HepG2 (cell line): ENCODE measurements at regions not wholly inside any gene's neighbourhood (a gene's known extent, or its start where the extent isn't known, plus 50 kb on each side); places are given as distances from the start of the nearest gene placed in this dataset.

ENCODE experiments used
- ATAC-seq: fragments of 200-7000 bp; cut with Tn5 transposase; 3 replicates; pipeline ENCODE4 v1.9.1; 2020; ENCODE audit warnings: mild to moderate bottlenecking, moderate library complexity
- BruUV-seq: library from RNA; stranded (reverse); fragments of 400-500 nt; replicated peaks from 2 replicates; lab custom pipeline; 2021; lab: Mats Ljungman, UMichigan
- CTCF ChIA-PET: fragments of 300-600 bp; formaldehyde crosslinking; extraction: SDS; loops from one replicate; lab custom pipeline; 2021; ENCODE audit warnings: low total read pairs, inconsistent platforms, low intra/inter-chr PET ratio; lab: Yijun Ruan, JAX
- POLR2A ChIA-PET: fragments of 350-600 bp; sonication (Branson Sonifier 250); formaldehyde crosslinking; loops from one replicate; lab custom pipeline; 2020; ENCODE audit warnings: antibody characterized with exemption, inconsistent platforms; lab: Yijun Ruan, JAX
- DNase-seq: peaks from one replicate; pipeline ENCODE4 v3.0.0-alpha.2; 2015; ENCODE audit warnings: low spot score
- FAIRE-seq: peaks from 3 replicates; lab custom pipeline; 2011; peaks lifted over from hg19 to GRCh38; lab: Jason Lieb, UNC
- H2AFZ ChIP-seq: one replicate; pipeline ENCODE4 v1.6.1; 2011; ENCODE audit warnings: low read length, inconsistent platforms
- H3K27ac ChIP-seq: fragments of 300-600 bp; 3 replicates; pipeline ENCODE4 v1.8.0; 2011; ENCODE audit warnings: mixed run types, mild to moderate bottlenecking, mixed read lengths, low read length, inconsistent platforms; ENCODE audit not compliant: insufficient read depth; ENCODE audit errors: extremely low read length
- H3K27me3 ChIP-seq, 2 experiments: fragments of 200-600 bp in 1 of 2; 2 replicates in 1 of 2; 3 replicates in 1 of 2; pipeline versions ENCODE4 v1.6.0 to v1.8.0; 2011; ENCODE audit warnings: low read length in 2 of 2, mild to moderate bottlenecking in 2 of 2, moderate library complexity in 2 of 2, inconsistent platforms in 1 of 2; ENCODE audit not compliant: insufficient read depth in 2 of 2, control insufficient read depth in 1 of 2
- H3K36me3 ChIP-seq, 2 experiments: fragments of 200-600 bp in 1 of 2; replicated peaks in 1 of 2; 2 replicates in 1 of 2; 3 replicates in 1 of 2; pipeline versions ENCODE4 v1.5.1 to v1.8.0; 2011; ENCODE audit warnings: low read length in 2 of 2, inconsistent platforms in 1 of 2; ENCODE audit not compliant: insufficient read depth in 2 of 2, control insufficient read depth in 1 of 2
- H3K4me1 ChIP-seq: 2 replicates; pipeline ENCODE4 v1.5.1; 2012; ENCODE audit warnings: low read length, inconsistent platforms; ENCODE audit not compliant: insufficient read depth
- H3K4me2 ChIP-seq: 2 replicates; pipeline ENCODE4 v1.6.0; 2011; ENCODE audit warnings: low read depth, low read length, inconsistent platforms
- H3K4me3 ChIP-seq, 3 experiments: fragments of 200-600 bp in 1 of 3; sonication (generic), shearing (Covaris generic) in 1 of 3; replicated peaks in 1 of 3; 2 replicates each; pipeline ENCODE4 v1.5.1; 2011 to 2016; ENCODE audit warnings: low read length in 3 of 3, inconsistent platforms in 2 of 3, low read depth in 2 of 3, mild to moderate bottlenecking in 2 of 3, control low read depth in 1 of 3, mixed read lengths in 1 of 3; ENCODE audit not compliant: insufficient read depth in 1 of 3
- H3K79me2 ChIP-seq: one replicate; pipeline ENCODE4 v1.6.1; 2011; ENCODE audit warnings: low read length, inconsistent platforms; ENCODE audit not compliant: insufficient read depth
- H3K9ac ChIP-seq: 2 replicates; pipeline ENCODE4 v1.6.0; 2011; ENCODE audit warnings: mild to moderate bottlenecking, low read depth, low read length, inconsistent platforms; ENCODE audit not compliant: insufficient read depth
- H3K9me3 ChIP-seq: 2 replicates; pipeline ENCODE4 v1.5.1; 2012; ENCODE audit warnings: mild to moderate bottlenecking, low read length
- H4K20me1 ChIP-seq: 2 replicates; pipeline ENCODE4 v1.6.0; 2011; ENCODE audit warnings: inconsistent platforms, mild to moderate bottlenecking, low read length, moderate library complexity; ENCODE audit not compliant: insufficient read depth
- E2F5 ChIP-seq: sonication (generic); formaldehyde crosslinking; conservative IDR thresholded peaks from 2 replicates; pipeline ENCODE4 v1.4.0; 2020; ENCODE audit warnings: missing genetic modification reagents
- ELF3 ChIP-seq: IDR thresholded peaks from 2 replicates; pipeline ENCODE4 v1.6.1; 2016; ENCODE audit warnings: missing genetic modification reagents, missing compliant biosample characterization
- FOXJ3 ChIP-seq: sonication (generic); formaldehyde crosslinking; IDR thresholded peaks from 2 replicates; pipeline ENCODE4 v1.4.0; 2020; ENCODE audit warnings: missing genetic modification reagents, mild to moderate bottlenecking, borderline replicate concordance
- HHEX ChIP-seq: IDR thresholded peaks from 2 replicates; pipeline ENCODE4 v1.6.1; 2016; ENCODE audit warnings: control low read depth
- HOXA7 ChIP-seq: sonication (generic); formaldehyde crosslinking; IDR thresholded peaks from 2 replicates; pipeline ENCODE4 v1.8.1; 2022; ENCODE audit warnings: mild to moderate bottlenecking, missing genetic modification reagents, moderate library complexity
- HOXD1 ChIP-seq: sonication (generic); formaldehyde crosslinking; IDR thresholded peaks from 2 replicates; pipeline ENCODE4 v1.5.0; 2020; ENCODE audit warnings: missing genetic modification reagents
- KLF16 ChIP-seq, 2 experiments: sonication (generic) in 1 of 2; formaldehyde crosslinking in 1 of 2; IDR thresholded peaks; 2 replicates each; pipeline versions ENCODE4 v1.6.1 to v1.8.0; 2016 to 2023; ENCODE audit warnings: missing genetic modification reagents in 2 of 2, missing compliant biosample characterization in 1 of 2
- NFKBIZ ChIP-seq: IDR thresholded peaks from 2 replicates; pipeline ENCODE4 v1.6.1; 2018; ENCODE audit warnings: missing genetic modification reagents, missing compliant biosample characterization
- SRF ChIP-seq: IDR thresholded peaks from 2 replicates; pipeline ENCODE4 v1.6.1; 2011; ENCODE audit warnings: mild to moderate bottlenecking, low read depth, low read length, moderate library complexity
- ZNF496 ChIP-seq: sonication (generic); formaldehyde crosslinking; IDR thresholded peaks from 2 replicates; pipeline ENCODE4 v1.8.1; 2023; ENCODE audit warnings: mild to moderate bottlenecking, moderate library complexity, missing genetic modification reagents; ENCODE audit not compliant: insufficient replicate concordance
- ZSCAN12 ChIP-seq: sonication (generic); formaldehyde crosslinking; IDR thresholded peaks from 2 replicates; pipeline ENCODE4 v1.9.0; 2021; ENCODE audit warnings: mild to moderate bottlenecking, missing genetic modification reagents
- ZSCAN31 ChIP-seq: sonication (generic); formaldehyde crosslinking; IDR thresholded peaks from 2 replicates; pipeline ENCODE4 v1.5.0; 2020; ENCODE audit warnings: low read depth, mild to moderate bottlenecking, missing genetic modification reagents
- whole genome bisulfite sequencing: methylation state at CpG from one replicate; pipeline ENCODE4 v1.1.6; 2017; ENCODE audit warnings: low lambda C conversion rate; 5-methylcytosine and 5-hydroxymethylcytosine counted together
- in situ Hi-C: cut with HindIII; loops from 2 replicates; pipeline ENCODE4 v1.10.0; 2017; ENCODE audit warnings: low pct_unique_long_range_greater_than_20kb; ENCODE audit not compliant: extremely low pct_ligation_motif_present
- intact Hi-C: fragments of 100-400 bp; cut with micrococcal nuclease; formaldehyde crosslinking; loops from one replicate; pipeline ENCODE4 v1.10.0; 2022; ENCODE audit not compliant: unreplicated experiment
- TF ChIP-seq, protein P1 (sequence below): sonication (generic); formaldehyde crosslinking; IDR thresholded peaks from 2 replicates; pipeline ENCODE4 v1.9.0; 2021; ENCODE audit warnings: mild to moderate bottlenecking, missing genetic modification reagents

DNA sequence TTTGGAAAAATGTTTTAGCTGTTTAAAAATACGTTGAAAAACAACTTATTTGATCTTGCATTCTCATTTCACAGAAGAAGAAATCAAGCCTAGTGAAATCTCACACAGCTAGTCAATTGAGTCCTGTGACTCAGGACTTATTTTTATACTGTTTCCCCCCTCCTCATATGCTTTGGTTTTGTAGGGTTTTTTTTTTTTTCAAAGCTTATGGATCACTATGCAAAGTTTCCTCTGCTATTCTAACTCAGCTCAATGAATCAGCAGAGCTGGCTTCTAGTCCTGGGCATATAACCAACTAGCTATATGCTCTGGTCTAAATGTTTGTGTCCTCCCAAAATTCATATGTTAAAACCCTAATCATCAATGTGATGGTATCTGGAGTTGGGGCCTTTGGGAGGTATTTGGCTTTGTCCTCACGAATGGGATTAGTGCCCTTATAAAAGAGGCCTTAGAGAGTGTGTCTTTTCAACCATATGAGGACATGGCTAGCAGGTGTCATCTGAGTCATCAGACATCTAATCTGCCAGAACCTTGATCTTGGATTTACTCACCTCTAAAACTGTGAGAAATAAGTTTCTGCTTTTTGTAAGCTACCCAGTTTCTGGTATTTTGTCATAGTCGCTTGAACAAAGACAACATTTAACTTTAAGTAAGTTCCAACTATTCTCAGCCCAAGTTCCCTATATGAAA, 317.2 kb upstream of the C1orf87 start:
- Histone ChIP-seq H3K27ac (no peak overlapping the region), H3K27me3 (no peaks in the 10 kb centered on the region), H3K4me3 (no peak overlapping the region), H3K4me2 (no peak overlapping the region), H3K36me3 (no peaks in the 10 kb centered on the region), H4K20me1 (no peaks in the 10 kb centered on the region), H2AFZ (no peak overlapping the region), H3K4me1 (no peaks in the 10 kb centered on the region), H3K9ac (no peak overlapping the region), H3K9me3 (no peaks in the 10 kb centered on the region), H3K79me2 (no peaks in the 10 kb centered on the region)
- 0% methylated on average over 3 of the region's 3 CpGs for WGBS
- FAIRE-seq: no peak
- ChIA-PET CTCF (no interaction called here), POLR2A (no interaction called here)
- in situ Hi-C loops: no loop called here
- no peak for DNase-seq
- intact Hi-C loops: no loop called here
- TF ChIP-seq ELF3 (no peak), HOXD1 (CRISPR knock-in tag) (no peak), ZNF496 (CRISPR knock-in tag) (no peak), ZSCAN12 (CRISPR knock-in tag) (no peak), SRF (no peak), HOXA7 (CRISPR knock-in tag) (no peak), HHEX (no peak), NFKBIZ (CRISPR knock-in tag) (no peak), E2F5 (CRISPR knock-in tag) (no peak), FOXJ3 (CRISPR knock-in tag) (no peak), KLF16 (CRISPR knock-in tag; IDR thresholded peaks at IDR 0.05) (no peak), ZSCAN31 (CRISPR knock-in tag) (no peak)
- TF ChIP-seq, protein P1, sequence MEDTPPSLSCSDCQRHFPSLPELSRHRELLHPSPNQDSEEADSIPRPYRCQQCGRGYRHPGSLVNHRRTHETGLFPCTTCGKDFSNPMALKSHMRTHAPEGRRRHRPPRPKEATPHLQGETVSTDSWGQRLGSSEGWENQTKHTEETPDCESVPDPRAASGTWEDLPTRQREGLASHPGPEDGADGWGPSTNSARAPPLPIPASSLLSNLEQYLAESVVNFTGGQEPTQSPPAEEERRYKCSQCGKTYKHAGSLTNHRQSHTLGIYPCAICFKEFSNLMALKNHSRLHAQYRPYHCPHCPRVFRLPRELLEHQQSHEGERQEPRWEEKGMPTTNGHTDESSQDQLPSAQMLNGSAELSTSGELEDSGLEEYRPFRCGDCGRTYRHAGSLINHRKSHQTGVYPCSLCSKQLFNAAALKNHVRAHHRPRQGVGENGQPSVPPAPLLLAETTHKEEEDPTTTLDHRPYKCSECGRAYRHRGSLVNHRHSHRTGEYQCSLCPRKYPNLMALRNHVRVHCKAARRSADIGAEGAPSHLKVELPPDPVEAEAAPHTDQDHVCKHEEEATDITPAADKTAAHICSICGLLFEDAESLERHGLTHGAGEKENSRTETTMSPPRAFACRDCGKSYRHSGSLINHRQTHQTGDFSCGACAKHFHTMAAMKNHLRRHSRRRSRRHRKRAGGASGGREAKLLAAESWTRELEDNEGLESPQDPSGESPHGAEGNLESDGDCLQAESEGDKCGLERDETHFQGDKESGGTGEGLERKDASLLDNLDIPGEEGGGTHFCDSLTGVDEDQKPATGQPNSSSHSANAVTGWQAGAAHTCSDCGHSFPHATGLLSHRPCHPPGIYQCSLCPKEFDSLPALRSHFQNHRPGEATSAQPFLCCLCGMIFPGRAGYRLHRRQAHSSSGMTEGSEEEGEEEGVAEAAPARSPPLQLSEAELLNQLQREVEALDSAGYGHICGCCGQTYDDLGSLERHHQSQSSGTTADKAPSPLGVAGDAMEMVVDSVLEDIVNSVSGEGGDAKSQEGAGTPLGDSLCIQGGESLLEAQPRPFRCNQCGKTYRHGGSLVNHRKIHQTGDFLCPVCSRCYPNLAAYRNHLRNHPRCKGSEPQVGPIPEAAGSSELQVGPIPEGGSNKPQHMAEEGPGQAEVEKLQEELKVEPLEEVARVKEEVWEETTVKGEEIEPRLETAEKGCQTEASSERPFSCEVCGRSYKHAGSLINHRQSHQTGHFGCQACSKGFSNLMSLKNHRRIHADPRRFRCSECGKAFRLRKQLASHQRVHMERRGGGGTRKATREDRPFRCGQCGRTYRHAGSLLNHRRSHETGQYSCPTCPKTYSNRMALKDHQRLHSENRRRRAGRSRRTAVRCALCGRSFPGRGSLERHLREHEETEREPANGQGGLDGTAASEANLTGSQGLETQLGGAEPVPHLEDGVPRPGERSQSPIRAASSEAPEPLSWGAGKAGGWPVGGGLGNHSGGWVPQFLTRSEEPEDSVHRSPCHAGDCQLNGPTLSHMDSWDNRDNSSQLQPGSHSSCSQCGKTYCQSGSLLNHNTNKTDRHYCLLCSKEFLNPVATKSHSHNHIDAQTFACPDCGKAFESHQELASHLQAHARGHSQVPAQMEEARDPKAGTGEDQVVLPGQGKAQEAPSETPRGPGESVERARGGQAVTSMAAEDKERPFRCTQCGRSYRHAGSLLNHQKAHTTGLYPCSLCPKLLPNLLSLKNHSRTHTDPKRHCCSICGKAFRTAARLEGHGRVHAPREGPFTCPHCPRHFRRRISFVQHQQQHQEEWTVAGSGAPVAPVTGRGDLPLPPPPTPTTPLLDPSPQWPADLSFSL: no peak
- no TSS peak for BruUV-seq
- no peak for ATAC-seq
